ENCODE measurements at regions not wholly inside any gene's neighbourhood (a gene's known extent, or its start where the extent isn't known, plus 50 kb on each side); places are given as distances from the start of the nearest gene placed in this dataset.
"Not testable (repeated sequence)": the region's sequence is repeated elsewhere in the genome, so short reads cannot be mapped to it uniquely, and the experiment has no call there.

GRCh38 chr10:91003379-91003778, 82.5 kb upstream of the ANKRD1 start:
- DNase-seq (ENCODE audit: low read depth in 2 of 2), result not testable (repeated sequence)

DNA sequence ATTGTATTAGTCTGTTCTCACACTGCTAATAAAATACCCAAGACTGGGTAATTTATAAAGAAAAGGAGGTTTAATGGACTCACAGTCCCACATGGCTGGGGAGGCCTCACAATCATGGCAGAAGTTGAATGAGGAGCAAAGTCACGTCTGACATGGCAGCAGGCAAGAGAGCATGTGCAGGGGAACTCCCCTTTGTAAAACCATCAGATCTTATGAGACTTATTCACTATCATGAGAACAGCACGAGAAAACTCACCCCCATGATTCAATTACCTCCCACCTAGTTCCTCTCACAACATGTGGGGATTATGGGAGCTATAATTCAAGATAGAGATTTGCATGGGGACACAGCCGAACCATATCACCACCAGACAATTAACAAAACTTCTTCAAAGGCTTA, 84.4 kb upstream of the ANKRD1 start:
- not testable (repeated sequence) for DNase-seq (ENCODE audit: low read depth in 2 of 2)

DNA sequence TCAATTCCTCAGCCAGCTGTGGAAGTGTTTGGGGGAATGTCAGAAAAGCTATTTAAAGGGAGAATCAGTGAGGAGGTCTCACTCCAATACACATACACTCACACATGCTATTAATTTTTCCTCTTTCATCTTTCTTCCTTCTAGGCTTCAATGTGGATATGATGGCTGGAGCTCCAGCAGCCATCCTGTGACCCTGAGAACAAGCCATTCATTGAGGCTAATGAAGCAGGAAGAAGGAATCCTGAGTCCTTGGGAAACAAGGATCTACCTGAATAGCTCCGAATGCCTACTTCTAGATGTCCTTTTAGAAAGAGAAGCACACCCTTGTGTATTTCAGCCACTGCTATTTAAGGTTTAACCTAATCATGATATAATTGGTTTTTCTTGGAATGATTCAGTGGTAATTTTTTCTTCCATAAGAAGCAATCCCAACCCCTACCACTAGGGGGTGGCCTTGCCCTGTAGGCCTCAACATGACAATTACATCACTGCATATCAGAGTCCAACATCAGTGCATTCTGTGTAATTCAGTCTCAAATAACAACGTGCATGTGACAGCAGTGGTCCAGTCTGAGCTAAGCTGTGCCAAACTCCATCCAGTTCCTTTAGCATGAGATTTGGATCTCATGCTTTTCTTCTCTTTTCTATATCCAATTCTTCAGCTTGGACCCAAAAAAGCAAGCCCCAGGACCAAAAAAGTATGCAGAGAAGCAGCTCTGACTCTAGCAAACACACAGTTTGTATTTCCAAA, 85.3 kb upstream of the ANKRD1 start:
- peak; percentile 23 to 36 for DNase-seq (ENCODE audit: low read depth in 2 of 2)

DNA sequence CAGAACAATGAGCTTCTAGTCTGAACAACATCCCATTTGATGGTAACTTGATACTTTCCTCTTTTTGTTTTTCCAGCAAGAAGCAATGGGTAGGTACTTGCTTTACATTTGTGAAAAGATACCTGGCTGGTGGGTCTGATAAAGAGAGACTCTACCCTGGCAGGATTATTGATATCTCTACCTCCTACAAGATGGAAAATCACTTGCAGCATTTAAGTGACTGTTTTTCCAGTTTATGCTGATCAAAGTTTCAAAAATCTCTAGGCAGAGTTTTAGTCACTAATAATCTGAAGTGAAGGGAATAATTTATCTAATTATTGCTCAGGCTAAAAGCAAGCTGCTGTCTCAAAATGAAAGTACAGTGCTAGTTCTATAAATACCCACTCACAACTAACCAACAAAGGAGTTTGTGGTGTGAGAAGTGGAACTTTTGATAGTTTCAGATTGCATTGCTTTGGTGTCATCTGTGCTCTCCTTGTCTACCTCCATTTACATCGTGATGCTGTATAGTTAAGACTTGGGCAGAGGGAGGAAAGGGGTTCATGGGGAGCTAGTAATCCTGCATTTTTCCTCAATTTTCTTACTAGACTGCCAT, 86.0 kb upstream of the ANKRD1 start:
- no peak for DNase-seq (ENCODE audit: low read depth in 2 of 2)

GRCh38 chr10:91007655-91008054, 86.8 kb upstream of the ANKRD1 start:
- DNase-seq (ENCODE audit: low read depth in 2 of 2), result no peak

DNA sequence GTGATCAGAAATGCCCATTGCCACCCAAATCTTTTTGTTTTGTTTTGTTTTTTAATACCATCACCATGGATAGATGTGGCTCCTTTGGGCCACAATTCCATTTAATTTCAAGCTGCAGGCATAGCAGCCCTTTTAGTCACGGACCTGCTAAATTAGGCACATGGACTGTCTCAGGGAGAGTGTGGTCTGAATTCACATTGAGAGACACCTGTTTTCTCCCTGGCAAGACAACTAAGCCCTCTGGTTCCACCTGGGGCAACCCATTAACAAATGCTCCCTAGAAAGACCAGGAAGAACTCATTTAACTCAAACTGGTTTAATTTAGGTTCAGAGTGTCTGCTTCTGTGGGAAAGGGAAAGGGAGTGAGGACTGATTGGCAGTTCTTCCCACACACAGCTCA, 88.2 kb upstream of the ANKRD1 start:
- DNase-seq (ENCODE audit: low read depth in 2 of 2), result no peak

DNA sequence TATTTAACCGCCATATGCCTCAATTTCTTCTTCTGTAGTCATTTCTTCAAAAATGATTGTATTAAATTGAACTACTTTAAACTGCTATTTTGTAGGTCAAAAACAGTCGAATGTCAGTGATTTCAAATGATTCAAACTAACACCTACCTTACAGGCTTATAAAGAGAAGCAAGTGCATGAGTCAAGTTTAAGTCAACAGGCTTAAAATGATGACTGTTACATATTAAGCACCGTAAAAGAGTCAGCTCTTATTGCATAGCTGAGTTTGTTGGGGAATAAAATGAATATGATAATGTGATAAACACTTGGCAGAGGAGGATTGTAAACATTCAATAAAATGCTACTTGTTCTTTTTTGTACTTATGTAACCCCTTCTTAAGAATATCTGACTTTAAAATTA, 90.1 kb upstream of the ANKRD1 start:
- no peak for DNase-seq (ENCODE audit: low read depth in 2 of 2)

GRCh38 chr10:91012502-91012901, 91.6 kb upstream of the ANKRD1 start:
- DNase-seq (ENCODE audit: low read depth in 2 of 2), result no peak

GRCh38 chr10:91013985-91014384, 93.1 kb upstream of the ANKRD1 start:
- DNase-seq (ENCODE audit: low read depth in 2 of 2), result no peak

GRCh38 chr10:91017198-91017597, 96.3 kb upstream of the ANKRD1 start:
- no peak for DNase-seq (ENCODE audit: low read depth in 2 of 2)

- no peak for DNase-seq (ENCODE audit: low read depth in 2 of 2)
These were observed 101.0 kb upstream of the ANKRD1 start for GRCh38 chr10:91021901-91022300.

GRCh38 chr10:91022390-91022789, 101.5 kb upstream of the ANKRD1 start:
- DNase-seq (ENCODE audit: low read depth in 2 of 2), result no peak

GRCh38 chr10:91022924-91023699, 102.2 kb upstream of the ANKRD1 start:
- DNase-seq (ENCODE audit: low read depth in 2 of 2), result no peak

- no peak for DNase-seq (ENCODE audit: low read depth in 2 of 2)
These were observed 103.0 kb upstream of the ANKRD1 start for GRCh38 chr10:91023700-91024398.

DNA sequence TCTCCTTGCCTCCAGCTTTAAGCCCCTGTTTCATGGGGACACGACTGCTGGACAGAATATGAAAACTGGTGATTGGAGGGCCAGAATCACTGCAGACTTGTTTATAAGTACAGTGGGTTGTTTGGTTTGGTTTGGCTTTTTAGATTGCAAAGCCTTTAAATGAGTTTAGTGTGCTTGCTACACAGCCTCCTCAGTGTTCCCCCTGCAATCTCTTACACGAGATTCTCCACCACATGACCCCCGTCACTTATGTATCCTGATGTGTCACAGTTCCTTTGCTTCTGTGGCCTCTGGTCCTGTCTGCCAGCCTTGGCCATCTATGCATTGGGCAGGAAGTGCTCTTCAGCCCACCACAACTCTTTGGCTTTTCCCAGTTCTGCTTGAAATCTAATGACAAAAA, 103.7 kb upstream of the ANKRD1 start:
- DNase-seq (ENCODE audit: low read depth in 2 of 2), result no peak

DNA sequence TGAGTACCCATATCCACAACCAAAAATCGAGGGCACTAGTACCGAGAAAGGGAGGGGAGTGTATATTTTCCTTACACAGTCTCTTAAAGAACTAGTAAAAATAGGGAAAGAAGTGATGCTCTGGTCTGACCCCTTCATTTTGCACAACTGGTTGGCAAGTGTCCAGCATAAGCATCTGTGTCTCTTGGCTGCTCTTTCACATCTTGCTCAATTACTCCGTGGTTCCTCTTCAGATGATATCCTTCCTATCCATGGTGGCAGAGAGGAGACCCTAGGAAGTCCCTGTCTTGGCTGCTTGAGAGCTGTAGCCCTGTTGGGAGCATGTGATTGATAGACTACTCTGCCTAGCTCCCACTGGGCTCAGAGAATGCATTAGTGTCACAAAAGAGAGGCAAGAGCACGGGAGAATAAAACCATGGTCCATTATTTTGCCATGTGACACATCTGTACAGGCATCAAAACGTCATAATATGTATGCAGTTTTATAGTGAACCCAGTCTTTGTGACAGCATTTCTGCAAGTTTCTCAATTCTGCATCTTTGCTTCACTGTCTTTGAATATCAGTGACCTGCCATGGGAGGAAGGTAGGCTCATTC, 111.8 kb upstream of the ANKRD1 start:
- DNase-seq (ENCODE audit: low read depth in 2 of 2), result no peak

DNA sequence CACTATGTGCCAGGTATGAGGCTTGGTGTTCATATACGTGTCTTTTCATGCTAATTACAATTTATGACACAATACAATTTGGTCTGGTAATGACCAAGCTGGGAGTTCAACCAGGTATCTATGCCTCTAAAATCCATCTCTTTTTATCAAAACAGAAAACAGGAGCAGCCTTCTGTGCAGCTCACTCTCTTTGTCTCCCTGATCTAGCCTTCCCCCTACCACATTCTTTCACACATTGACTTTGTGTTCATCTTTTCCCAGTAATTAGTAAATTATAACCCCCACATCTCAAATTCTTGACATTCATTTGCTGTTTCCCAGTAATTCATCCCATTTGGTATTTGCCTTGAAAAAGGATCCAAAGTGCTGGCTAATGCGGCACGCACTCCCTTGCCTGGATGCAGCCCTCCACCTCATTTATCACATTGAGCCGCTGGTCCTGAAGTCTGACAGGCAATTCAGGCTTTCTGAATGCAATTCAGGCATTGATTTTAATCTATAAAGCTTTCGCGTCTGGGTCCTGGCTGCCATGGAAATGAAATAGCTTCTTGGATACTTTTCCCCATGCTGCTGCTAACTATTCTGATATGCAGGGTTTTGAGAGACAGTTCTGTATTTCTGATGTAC, 112.5 kb upstream of the ANKRD1 start:
- DNase-seq (ENCODE audit: low read depth in 2 of 2), result no peak

DNA sequence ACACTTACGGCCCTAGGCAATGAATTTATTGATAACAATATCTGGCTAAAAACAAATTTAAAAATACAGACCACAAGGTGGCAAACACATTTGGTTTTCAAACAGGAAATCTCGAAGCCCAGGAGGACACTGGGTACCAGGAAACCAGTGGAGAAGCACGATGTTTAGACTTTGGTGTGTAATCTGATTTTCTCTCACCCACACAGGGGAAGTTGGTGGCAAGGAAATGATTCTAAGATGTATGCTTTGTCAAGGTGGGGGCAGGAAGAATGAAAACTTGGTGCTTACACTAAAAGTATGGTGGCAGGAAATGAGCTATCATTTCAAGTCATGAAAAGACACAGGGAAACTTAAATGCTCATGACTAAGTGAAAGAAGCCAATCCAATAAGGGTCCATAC, 113.2 kb upstream of the ANKRD1 start:
- no peak for DNase-seq (ENCODE audit: low read depth in 2 of 2)

- DNase-seq (ENCODE audit: low read depth in 2 of 2), result no peak
These were observed 113.7 kb upstream of the ANKRD1 start for GRCh38 chr10:91034494-91035159.

- no peak for DNase-seq (ENCODE audit: low read depth in 2 of 2)
These were observed 114.9 kb upstream of the ANKRD1 start for GRCh38 chr10:91035650-91036292.
